ENCODE measurements at regions not wholly inside any gene's neighbourhood (a gene's known extent, or its start where the extent isn't known, plus 50 kb on each side); places are given as distances from the start of the nearest gene placed in this dataset.
A peak's percentile ranks its signal among the peaks of the same experiment; 100 is the strongest.

GRCh38 chr13:59182241-59182640 is 981.5 kb downstream of the DIAPH3 start:
- no peaks in the 10 kb centered on the region for H3K36me3 ChIP-seq (ENCODE audit: insufficient read depth, low read length)
- H3K27me3 ChIP-seq (ENCODE audit: insufficient read depth, low read length), result no peaks in the 10 kb centered on the region
- no peaks in the 10 kb centered on the region for H3K9me3 ChIP-seq (ENCODE audit: low read length)
- H2AFZ ChIP-seq (ENCODE audit: low read depth, low read length), result no peak overlapping the region
- no peak overlapping the region for H3K4me3 ChIP-seq (ENCODE audit: low read length)
- no peaks in the 10 kb centered on the region for H3K4me1 ChIP-seq (ENCODE audit: insufficient read depth, low read length)

- H2AFZ ChIP-seq (ENCODE audit: low read depth, low read length), result no peak overlapping the region
Measured at GRCh38 chr13:59197397-59197796, 966.3 kb downstream of the DIAPH3 start.

GRCh38 chr13:59201841-59202240 is 961.9 kb downstream of the DIAPH3 start:
- Histone ChIP-seq H3K27me3 (ENCODE audit: insufficient read depth, low read length) (no peaks in the 10 kb centered on the region), H2AFZ (ENCODE audit: low read depth, low read length) (no peak overlapping the region), H3K4me3 (ENCODE audit: low read length) (no peak overlapping the region), H3K36me3 (ENCODE audit: insufficient read depth, low read length) (no peaks in the 10 kb centered on the region), H3K4me1 (ENCODE audit: insufficient read depth, low read length) (peaks cover 4% of the 10 kb centered on the region), H3K9me3 (ENCODE audit: low read length) (no peaks in the 10 kb centered on the region)

More at GRCh38 chr13:59197397-59197796, 966.3 kb downstream of the DIAPH3 start:
- Histone ChIP-seq H3K27me3 (ENCODE audit: insufficient read depth, low read length) (no peaks in the 10 kb centered on the region), H3K36me3 (ENCODE audit: insufficient read depth, low read length) (no peaks in the 10 kb centered on the region), H3K4me1 (ENCODE audit: insufficient read depth, low read length) (peaks cover 4% of the 10 kb centered on the region), H3K9me3 (ENCODE audit: low read length) (no peaks in the 10 kb centered on the region), H3K4me3 (ENCODE audit: low read length) (no peak overlapping the region)

- Histone ChIP-seq H2AFZ (ENCODE audit: low read depth, low read length) (no peak overlapping the region), H3K36me3 (ENCODE audit: insufficient read depth, low read length) (no peaks in the 10 kb centered on the region), H3K4me1 (ENCODE audit: insufficient read depth, low read length) (peaks cover 2% of the 10 kb centered on the region), H3K4me3 (ENCODE audit: low read length) (no peak overlapping the region), H3K9me3 (ENCODE audit: low read length) (no peaks in the 10 kb centered on the region), H3K27me3 (ENCODE audit: insufficient read depth, low read length) (no peaks in the 10 kb centered on the region)
Measured at GRCh38 chr13:59203855-59204254, 959.9 kb downstream of the DIAPH3 start.

GRCh38 chr13:59205501-59205900 is 958.2 kb downstream of the DIAPH3 start:
- Histone ChIP-seq H3K27me3 (ENCODE audit: insufficient read depth, low read length) (no peaks in the 10 kb centered on the region), H3K4me3 (ENCODE audit: low read length) (no peak overlapping the region), H3K4me1 (ENCODE audit: insufficient read depth, low read length) (peaks cover 17% of the 10 kb centered on the region), H3K9me3 (ENCODE audit: low read length) (no peaks in the 10 kb centered on the region), H2AFZ (ENCODE audit: low read depth, low read length) (no peak overlapping the region), H3K36me3 (ENCODE audit: insufficient read depth, low read length) (no peaks in the 10 kb centered on the region)

GRCh38 chr13:59208405-59209195 is 955.1 kb downstream of the DIAPH3 start:
- H3K27me3 ChIP-seq (ENCODE audit: insufficient read depth, low read length), result no peaks in the 10 kb centered on the region
- H3K9me3 ChIP-seq (ENCODE audit: low read length), result no peaks in the 10 kb centered on the region
- H2AFZ ChIP-seq (ENCODE audit: low read depth, low read length), result no peak overlapping the region
- H3K4me1 ChIP-seq (ENCODE audit: insufficient read depth, low read length), result peaks cover 39% of the 10 kb centered on the region
- no peak overlapping the region for H3K4me3 ChIP-seq (ENCODE audit: low read length)
- H3K36me3 ChIP-seq (ENCODE audit: insufficient read depth, low read length), result no peaks in the 10 kb centered on the region

- Histone ChIP-seq H3K4me3 (ENCODE audit: low read length) (no peak overlapping the region), H2AFZ (ENCODE audit: low read depth, low read length) (peak overlapping the region; percentile 21), H3K9me3 (ENCODE audit: low read length) (no peaks in the 10 kb centered on the region), H3K36me3 (ENCODE audit: insufficient read depth, low read length) (no peaks in the 10 kb centered on the region), H3K27me3 (ENCODE audit: insufficient read depth, low read length) (no peaks in the 10 kb centered on the region), H3K4me1 (ENCODE audit: insufficient read depth, low read length) (peaks cover 39% of the 10 kb centered on the region)
Measured at GRCh38 chr13:59210543-59210942, 953.2 kb downstream of the DIAPH3 start.

GRCh38 chr13:59211606-59212005 is 952.1 kb downstream of the DIAPH3 start:
- Histone ChIP-seq H3K36me3 (ENCODE audit: insufficient read depth, low read length) (no peaks in the 10 kb centered on the region), H3K4me3 (ENCODE audit: low read length) (no peak overlapping the region), H3K9me3 (ENCODE audit: low read length) (no peaks in the 10 kb centered on the region), H3K27me3 (ENCODE audit: insufficient read depth, low read length) (no peaks in the 10 kb centered on the region), H2AFZ (ENCODE audit: low read depth, low read length) (peak overlapping the region; percentile 21), H3K4me1 (ENCODE audit: insufficient read depth, low read length) (peaks cover 39% of the 10 kb centered on the region)

- H3K27me3 ChIP-seq (ENCODE audit: insufficient read depth, low read length), result no peaks in the 10 kb centered on the region
- H3K9me3 ChIP-seq (ENCODE audit: low read length), result no peaks in the 10 kb centered on the region
- no peaks in the 10 kb centered on the region for H3K4me1 ChIP-seq (ENCODE audit: insufficient read depth, low read length)
- H3K36me3 ChIP-seq (ENCODE audit: insufficient read depth, low read length), result no peaks in the 10 kb centered on the region
- H3K4me3 ChIP-seq (ENCODE audit: low read length), result no peak overlapping the region
- H2AFZ ChIP-seq (ENCODE audit: low read depth, low read length), result no peak overlapping the region
Measured at GRCh38 chr13:59229401-59229800, 934.3 kb downstream of the DIAPH3 start.

- H3K4me3 ChIP-seq (ENCODE audit: low read length), result no peak overlapping the region
- H3K27me3 ChIP-seq (ENCODE audit: insufficient read depth, low read length), result no peaks in the 10 kb centered on the region
- H3K36me3 ChIP-seq (ENCODE audit: insufficient read depth, low read length), result no peaks in the 10 kb centered on the region
- H3K9me3 ChIP-seq (ENCODE audit: low read length), result no peaks in the 10 kb centered on the region
- H2AFZ ChIP-seq (ENCODE audit: low read depth, low read length), result no peak overlapping the region
- no peaks in the 10 kb centered on the region for H3K4me1 ChIP-seq (ENCODE audit: insufficient read depth, low read length)
Measured at GRCh38 chr13:59229861-59230260, 933.9 kb downstream of the DIAPH3 start.

GRCh38 chr13:59230484-59231264 is 933.1 kb downstream of the DIAPH3 start:
- Histone ChIP-seq H2AFZ (ENCODE audit: low read depth, low read length) (no peak overlapping the region), H3K27me3 (ENCODE audit: insufficient read depth, low read length) (no peaks in the 10 kb centered on the region), H3K4me3 (ENCODE audit: low read length) (no peak overlapping the region), H3K9me3 (ENCODE audit: low read length) (no peaks in the 10 kb centered on the region), H3K4me1 (ENCODE audit: insufficient read depth, low read length) (no peaks in the 10 kb centered on the region), H3K36me3 (ENCODE audit: insufficient read depth, low read length) (no peaks in the 10 kb centered on the region)

GRCh38 chr13:59236309-59236919 is 927.3 kb downstream of the DIAPH3 start:
- no peak overlapping the region for H2AFZ ChIP-seq (ENCODE audit: low read depth, low read length)
- no peaks in the 10 kb centered on the region for H3K27me3 ChIP-seq (ENCODE audit: insufficient read depth, low read length)
- H3K9me3 ChIP-seq (ENCODE audit: low read length), result no peaks in the 10 kb centered on the region
- H3K4me3 ChIP-seq (ENCODE audit: low read length), result no peak overlapping the region
- H3K36me3 ChIP-seq (ENCODE audit: insufficient read depth, low read length), result no peaks in the 10 kb centered on the region
- H3K4me1 ChIP-seq (ENCODE audit: insufficient read depth, low read length), result no peaks in the 10 kb centered on the region

- no peak overlapping the region for H3K4me3 ChIP-seq (ENCODE audit: low read length)
- no peaks in the 10 kb centered on the region for H3K36me3 ChIP-seq (ENCODE audit: insufficient read depth, low read length)
- no peak overlapping the region for H2AFZ ChIP-seq (ENCODE audit: low read depth, low read length)
- no peaks in the 10 kb centered on the region for H3K9me3 ChIP-seq (ENCODE audit: low read length)
- no peaks in the 10 kb centered on the region for H3K4me1 ChIP-seq (ENCODE audit: insufficient read depth, low read length)
- no peaks in the 10 kb centered on the region for H3K27me3 ChIP-seq (ENCODE audit: insufficient read depth, low read length)
Measured at GRCh38 chr13:59236944-59237343, 926.8 kb downstream of the DIAPH3 start.
